ENCODE measurements at regions not wholly inside any gene's neighbourhood (a gene's known extent, or its start where the extent isn't known, plus 50 kb on each side); places are given as distances from the start of the nearest gene placed in this dataset.
"Not testable (repeated sequence)": the region's sequence is repeated elsewhere in the genome, so short reads cannot be mapped to it uniquely, and the experiment has no call there.

- H3K4me2 ChIP-seq (ENCODE audit: low read length): no peak overlapping the region
- no peaks in the 10 kb centered on the region for H3K4me1 ChIP-seq (ENCODE audit: control insufficient read depth, low read length)
- H4K20me1 ChIP-seq (ENCODE audit: control insufficient read depth, insufficient read depth, low read depth, low read length): no peaks in the 10 kb centered on the region
- no peaks in the 10 kb centered on the region for H3K36me3 ChIP-seq (ENCODE audit: control insufficient read depth, low read length)
- H3K27ac ChIP-seq (ENCODE audit: low read depth, low read length): no peak overlapping the region
- TF ChIP-seq CTCF (IDR thresholded peaks at IDR 0.05; ENCODE audit: low read depth, low read length, poor library complexity, severe bottlenecking) (no peak), EZH2phosphoT487 (IDR thresholded peaks at IDR 0.05; ENCODE audit: borderline replicate concordance, low read length) (no peak)
- H3K9me2 ChIP-seq (replicated peaks; ENCODE audit: control insufficient read depth, low read length): no peaks in the 10 kb centered on the region
- peaks cover 4% of the 10 kb centered on the region; the same call in 1 of the 2 replicates for H3K9me3 ChIP-seq (ENCODE audit: control insufficient read depth, insufficient read depth, low read length)
- H3F3A ChIP-seq (ENCODE audit: control insufficient read depth, insufficient read depth): no peaks in the 10 kb centered on the region
- H3K27me3 ChIP-seq (ENCODE audit: control insufficient read depth, low read length): no peaks in the 10 kb centered on the region
- no peaks in the 10 kb centered on the region for H3K79me2 ChIP-seq (ENCODE audit: control insufficient read depth, low read length)
- no peak overlapping the region for H3K4me3 ChIP-seq (ENCODE audit: low read length)
Measured at GRCh38 chr7:54201501-54201900, 340.7 kb upstream of the VSTM2A start.

GRCh38 chr7:54215424-54215823, 326.8 kb upstream of the VSTM2A start:
- TF ChIP-seq CTCF (IDR thresholded peaks at IDR 0.05; ENCODE audit: low read depth, low read length, poor library complexity, severe bottlenecking) (no peak), EZH2phosphoT487 (IDR thresholded peaks at IDR 0.05; ENCODE audit: borderline replicate concordance, low read length) (no peak)
- H3K4me3 ChIP-seq (ENCODE audit: low read length): no peak overlapping the region
- H3K9me3 ChIP-seq (ENCODE audit: control insufficient read depth, insufficient read depth, low read length): peaks cover 4% of the 10 kb centered on the region; the same call in 1 of the 2 replicates
- no peak overlapping the region for H3K4me2 ChIP-seq (ENCODE audit: low read length)
- H3K27me3 ChIP-seq (ENCODE audit: control insufficient read depth, low read length): no peaks in the 10 kb centered on the region
- no peaks in the 10 kb centered on the region for H3F3A ChIP-seq (ENCODE audit: control insufficient read depth, insufficient read depth)
- no peaks in the 10 kb centered on the region for H3K9me2 ChIP-seq (replicated peaks; ENCODE audit: control insufficient read depth, low read length)
- no peaks in the 10 kb centered on the region for H3K36me3 ChIP-seq (ENCODE audit: control insufficient read depth, low read length)
- no peak overlapping the region for H3K27ac ChIP-seq (ENCODE audit: low read depth, low read length)
- H4K20me1 ChIP-seq (ENCODE audit: control insufficient read depth, insufficient read depth, low read depth, low read length): no peaks in the 10 kb centered on the region
- H3K79me2 ChIP-seq (ENCODE audit: control insufficient read depth, low read length): no peaks in the 10 kb centered on the region
- H3K4me1 ChIP-seq (ENCODE audit: control insufficient read depth, low read length): no peaks in the 10 kb centered on the region

- H3K79me2 ChIP-seq (ENCODE audit: control insufficient read depth, low read length); H3K36me3 ChIP-seq (ENCODE audit: control insufficient read depth, low read length); H3K4me2 ChIP-seq (ENCODE audit: low read length); H3F3A ChIP-seq (ENCODE audit: control insufficient read depth, insufficient read depth); H3K9me3 ChIP-seq (ENCODE audit: control insufficient read depth, insufficient read depth, low read length); H4K20me1 ChIP-seq (ENCODE audit: control insufficient read depth, insufficient read depth, low read depth, low read length); H3K27me3 ChIP-seq (ENCODE audit: control insufficient read depth, low read length); H3K9me2 ChIP-seq (replicated peaks; ENCODE audit: control insufficient read depth, low read length); H3K27ac ChIP-seq (ENCODE audit: low read depth, low read length); H3K4me1 ChIP-seq (ENCODE audit: control insufficient read depth, low read length); H3K4me3 ChIP-seq (ENCODE audit: low read length): not testable (repeated sequence)
Measured at GRCh38 chr7:54226030-54226429, 316.1 kb upstream of the VSTM2A start.

- H3F3A ChIP-seq (ENCODE audit: control insufficient read depth, insufficient read depth): no peaks in the 10 kb centered on the region
- H3K9me3 ChIP-seq (ENCODE audit: control insufficient read depth, insufficient read depth, low read length): no peaks in the 10 kb centered on the region
- H3K4me2 ChIP-seq (ENCODE audit: low read length): no peak overlapping the region
- no peaks in the 10 kb centered on the region for H3K4me1 ChIP-seq (ENCODE audit: control insufficient read depth, low read length)
- H3K9me2 ChIP-seq (replicated peaks; ENCODE audit: control insufficient read depth, low read length): no peaks in the 10 kb centered on the region
- H3K79me2 ChIP-seq (ENCODE audit: control insufficient read depth, low read length): no peaks in the 10 kb centered on the region
- no peaks in the 10 kb centered on the region for H3K27me3 ChIP-seq (ENCODE audit: control insufficient read depth, low read length)
- H3K36me3 ChIP-seq (ENCODE audit: control insufficient read depth, low read length): no peaks in the 10 kb centered on the region
- no peak overlapping the region for H3K4me3 ChIP-seq (ENCODE audit: low read length)
- no peak for TF ChIP-seq EZH2phosphoT487 (IDR thresholded peaks at IDR 0.05; ENCODE audit: borderline replicate concordance, low read length)
- no peak overlapping the region for H3K27ac ChIP-seq (ENCODE audit: low read depth, low read length)
- no peaks in the 10 kb centered on the region for H4K20me1 ChIP-seq (ENCODE audit: control insufficient read depth, insufficient read depth, low read depth, low read length)
Measured at GRCh38 chr7:54242776-54243175, 299.4 kb upstream of the VSTM2A start.

All from DOHH2 (cell line).